ENCODE measurements at regions not wholly inside any gene's neighbourhood (a gene's known extent, or its start where the extent isn't known, plus 50 kb on each side); places are given as distances from the start of the nearest gene placed in this dataset.
A peak's percentile ranks its signal among the peaks of the same experiment; 100 is the strongest.

DNA sequence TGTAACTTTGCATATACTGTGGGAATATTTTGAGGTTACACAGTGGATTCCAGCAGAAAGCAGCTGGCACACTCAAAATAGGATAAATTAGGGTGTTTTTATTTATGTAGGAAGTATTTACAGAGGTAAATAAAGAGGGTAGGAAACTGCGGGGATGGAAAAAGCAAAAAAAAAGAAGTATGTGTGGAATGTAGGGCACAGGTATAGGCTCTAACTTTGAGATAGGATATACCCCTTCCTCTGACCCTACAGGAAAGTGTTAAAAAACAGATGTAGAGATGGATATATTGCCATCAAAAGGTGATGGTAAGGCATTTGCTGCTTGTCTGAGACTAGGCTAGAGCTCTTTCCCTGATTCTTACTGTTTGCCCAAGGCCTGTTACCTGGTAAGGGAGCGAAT, 173.1 kb upstream of the ANK2 start:
- no peak overlapping the region for H2BK15ac ChIP-seq (ENCODE audit: low read depth, low read length)
- peaks cover 0 to 11% (median 0%) of the 10 kb centered on the region in 3 experiments; a peak in 4 of 7 replicates for H3K36me3 Mint-ChIP-seq (ENCODE audit: insufficient read depth in 1 of 3, low read depth in 3 of 3)
- H4K91ac ChIP-seq (ENCODE audit: insufficient read length, low read depth, low read length): no peak overlapping the region

More for the DNA sequence above, 173.1 kb upstream of the ANK2 start:
- no peaks in the 10 kb centered on the region for H3K27me3 ChIP-seq (ENCODE audit: insufficient read depth, low read length)
- Mint-ChIP-seq H3K4me3 (no peak overlapping the region), H3K9me3 (no peaks in the 10 kb centered on the region), H3K4me1 (peaks cover 9 to 16% of the 10 kb centered on the region in 2 experiments), H3K27ac (peak overlapping the region in 2 of 3 experiments; percentile 35 to 80; a peak in 4 of 7 replicates), H3K27me3 (ENCODE audit: low read depth) (no peaks in the 10 kb centered on the region)
- no peaks in the 10 kb centered on the region for H4K20me1 ChIP-seq (ENCODE audit: control insufficient read depth, insufficient read depth, insufficient read length)
- H3K27ac ChIP-seq (ENCODE audit: insufficient read length, low read depth, low read length): no peak overlapping the region
- no peak for DNase-seq
- no peaks in the 10 kb centered on the region for H3K79me1 ChIP-seq (ENCODE audit: insufficient read depth, low read depth, low read length, poor library complexity, severe bottlenecking)
- no peak overlapping the region for H3K18ac ChIP-seq (ENCODE audit: insufficient read length, low read depth, low read length)
- WGBS (ENCODE audit: extremely low coverage, insufficient read length, low lambda C conversion rate): 100% methylated on average over 1 of the region's 2 CpGs
- no peak overlapping the region for H2BK120ac ChIP-seq (ENCODE audit: low read depth, low read length, poor library complexity, severe bottlenecking)
- no peak overlapping the region for H3K14ac ChIP-seq (ENCODE audit: insufficient read depth, low read length)
- H2BK20ac ChIP-seq (ENCODE audit: low read depth, low read length, poor library complexity, severe bottlenecking): no peak overlapping the region
- H2AFZ ChIP-seq (ENCODE audit: low read length): no peak overlapping the region
- no peak overlapping the region for H3T11ph ChIP-seq (ENCODE audit: low read length)
- no peak overlapping the region for H3K56ac ChIP-seq (ENCODE audit: insufficient read length, low read depth, low read length)
- no peak overlapping the region for H2BK5ac ChIP-seq (ENCODE audit: insufficient read length, low read length)
- no peak overlapping the region for H3K9ac ChIP-seq (ENCODE audit: extremely low read depth, insufficient read length, low read length)
- no peak overlapping the region for H3K4ac ChIP-seq (ENCODE audit: low read depth, low read length)
- no peak overlapping the region for H4K5ac ChIP-seq (ENCODE audit: insufficient read length, low read depth, low read length)
- no peaks in the 10 kb centered on the region for H3K79me2 ChIP-seq (ENCODE audit: insufficient read depth, low read length)
- TF ChIP-seq, protein P1, sequence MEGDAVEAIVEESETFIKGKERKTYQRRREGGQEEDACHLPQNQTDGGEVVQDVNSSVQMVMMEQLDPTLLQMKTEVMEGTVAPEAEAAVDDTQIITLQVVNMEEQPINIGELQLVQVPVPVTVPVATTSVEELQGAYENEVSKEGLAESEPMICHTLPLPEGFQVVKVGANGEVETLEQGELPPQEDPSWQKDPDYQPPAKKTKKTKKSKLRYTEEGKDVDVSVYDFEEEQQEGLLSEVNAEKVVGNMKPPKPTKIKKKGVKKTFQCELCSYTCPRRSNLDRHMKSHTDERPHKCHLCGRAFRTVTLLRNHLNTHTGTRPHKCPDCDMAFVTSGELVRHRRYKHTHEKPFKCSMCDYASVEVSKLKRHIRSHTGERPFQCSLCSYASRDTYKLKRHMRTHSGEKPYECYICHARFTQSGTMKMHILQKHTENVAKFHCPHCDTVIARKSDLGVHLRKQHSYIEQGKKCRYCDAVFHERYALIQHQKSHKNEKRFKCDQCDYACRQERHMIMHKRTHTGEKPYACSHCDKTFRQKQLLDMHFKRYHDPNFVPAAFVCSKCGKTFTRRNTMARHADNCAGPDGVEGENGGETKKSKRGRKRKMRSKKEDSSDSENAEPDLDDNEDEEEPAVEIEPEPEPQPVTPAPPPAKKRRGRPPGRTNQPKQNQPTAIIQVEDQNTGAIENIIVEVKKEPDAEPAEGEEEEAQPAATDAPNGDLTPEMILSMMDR (conservative IDR thresholded peaks at IDR 0.05): no peak
- H3K23me2 ChIP-seq (ENCODE audit: insufficient read length, low read depth, low read length, poor library complexity, severe bottlenecking): no peaks in the 10 kb centered on the region
- no peak overlapping the region for H2AK5ac ChIP-seq (ENCODE audit: insufficient read length, low read length)
- H4K8ac ChIP-seq (replicated peaks; ENCODE audit: insufficient read length, low read depth, low read length): no peak overlapping the region
- no peak overlapping the region for H3K4me2 ChIP-seq (ENCODE audit: insufficient read depth, insufficient read length, low read length)
- peaks cover 3% of the 10 kb centered on the region; the same call in 1 of the 2 replicates for H3K4me1 ChIP-seq (ENCODE audit: insufficient read depth, low read length)
- no peak overlapping the region for H2BK12ac ChIP-seq (ENCODE audit: insufficient read length, low read depth, low read length)
- no peaks in the 10 kb centered on the region for H3K9me3 ChIP-seq (ENCODE audit: control insufficient read depth, low read depth, low read length)
- no peak overlapping the region for H3K23ac ChIP-seq (ENCODE audit: insufficient read length, low read depth, low read length)

Measured in H9 (cell line).